MG63 (cell line): ENCODE measurements at regions not wholly inside any gene's neighbourhood (a gene's known extent, or its start where the extent isn't known, plus 50 kb on each side); places are given as distances from the start of the nearest gene placed in this dataset.
A peak's percentile ranks its signal among the peaks of the same experiment; 100 is the strongest.

Experiments
- DNase-seq: peaks from one replicate; pipeline ENCODE4 v3.0.0-alpha.2; 2020
- H3K27me3 ChIP-seq: fragments of 250-450 bp; sonication (Bioruptor Pico); 2 replicates; pipeline ENCODE4 v1.5.1; 2020; ENCODE audit warnings: mild to moderate bottlenecking, moderate library complexity
- H3K36me3 ChIP-seq: fragments of 250-450 bp; sonication (Bioruptor Pico); 2 replicates; pipeline ENCODE4 v1.5.1; 2020; ENCODE audit warnings: mild to moderate bottlenecking, moderate library complexity
- H3K4me3 ChIP-seq: fragments of 250-450 bp; sonication (Bioruptor Pico); 2 replicates; pipeline ENCODE4 v1.5.1; 2020; ENCODE audit warnings: mild to moderate bottlenecking, moderate library complexity
- H3K9me3 ChIP-seq: fragments of 250-450 bp; sonication (Bioruptor Pico); 2 replicates; pipeline ENCODE4 v1.5.1; 2020; ENCODE audit warnings: mild to moderate bottlenecking, moderate library complexity

DNA sequence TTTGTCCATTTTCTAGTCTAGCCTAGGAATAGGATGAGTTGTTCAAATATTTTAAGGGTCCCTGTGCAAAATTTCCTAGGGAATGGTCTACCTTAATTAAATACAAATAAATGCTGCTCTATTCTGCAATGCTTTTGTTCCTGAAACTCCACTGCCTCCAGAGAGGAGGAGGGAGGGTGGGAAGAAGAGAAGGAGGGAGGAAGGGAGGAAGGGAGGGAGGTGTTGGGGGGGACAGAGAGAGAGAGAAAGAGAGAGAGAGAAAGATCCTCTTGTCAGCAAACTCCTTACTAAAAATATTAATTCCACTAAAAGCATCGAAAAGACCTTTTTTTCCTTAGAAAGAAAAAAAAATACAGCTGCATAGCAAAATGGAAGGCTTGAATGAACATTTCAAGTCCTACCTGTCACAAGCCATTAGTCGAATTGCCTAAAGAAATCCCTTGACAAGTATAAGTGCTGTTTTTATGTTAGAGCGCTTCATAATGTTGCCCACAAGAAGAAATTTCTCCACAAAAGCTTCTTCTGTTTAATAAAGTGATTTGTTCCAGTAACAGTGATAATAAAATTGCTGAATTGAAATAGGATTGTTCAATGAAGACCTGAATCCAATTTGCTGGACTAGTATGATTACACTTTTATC is 106.0 kb downstream of the NKX6-1 start:
- Histone ChIP-seq H3K27me3 (no peaks in the 10 kb centered on the region), H3K36me3 (no peaks in the 10 kb centered on the region)
- no peak for DNase-seq

GRCh38 chr4:84389406-84389805 is 109.7 kb downstream of the NKX6-1 start:
- Histone ChIP-seq H3K27me3 (no peaks in the 10 kb centered on the region), H3K36me3 (no peaks in the 10 kb centered on the region), H3K4me3 (no peak overlapping the region), H3K9me3 (no peaks in the 10 kb centered on the region)
- no peak for DNase-seq

More for the DNA sequence above, 106.0 kb downstream of the NKX6-1 start:
- H3K4me3 ChIP-seq, result no peak overlapping the region
- H3K9me3 ChIP-seq, result no peaks in the 10 kb centered on the region

GRCh38 chr4:84385203-84385602 is 113.9 kb downstream of the NKX6-1 start:
- Histone ChIP-seq H3K9me3 (no peaks in the 10 kb centered on the region), H3K36me3 (no peaks in the 10 kb centered on the region), H3K4me3 (no peak overlapping the region), H3K27me3 (no peaks in the 10 kb centered on the region)
- DNase-seq, result no peak

- Histone ChIP-seq H3K9me3 (no peaks in the 10 kb centered on the region), H3K27me3 (no peaks in the 10 kb centered on the region), H3K4me3 (no peak overlapping the region), H3K36me3 (no peaks in the 10 kb centered on the region)
- no peak for DNase-seq
Measured at GRCh38 chr4:84384801-84385200, 114.3 kb downstream of the NKX6-1 start.

- no peaks in the 10 kb centered on the region for H3K27me3 ChIP-seq
- DNase-seq, result no peak
- H3K36me3 ChIP-seq, result no peaks in the 10 kb centered on the region
- H3K9me3 ChIP-seq, result no peaks in the 10 kb centered on the region
- H3K4me3 ChIP-seq, result no peak overlapping the region
Measured at GRCh38 chr4:84381759-84382158, 117.3 kb downstream of the NKX6-1 start.

- Histone ChIP-seq H3K9me3 (no peaks in the 10 kb centered on the region), H3K36me3 (no peaks in the 10 kb centered on the region), H3K27me3 (no peaks in the 10 kb centered on the region), H3K4me3 (no peak overlapping the region)
- peak; percentile 28 for DNase-seq
Measured at GRCh38 chr4:84379917-84380641, 119.0 kb downstream of the NKX6-1 start.

GRCh38 chr4:84378983-84379382 is 120.1 kb downstream of the NKX6-1 start:
- H3K27me3 ChIP-seq, result no peaks in the 10 kb centered on the region
- no peaks in the 10 kb centered on the region for H3K36me3 ChIP-seq
- no peak overlapping the region for H3K4me3 ChIP-seq
- DNase-seq, result no peak
- H3K9me3 ChIP-seq, result no peaks in the 10 kb centered on the region

DNA sequence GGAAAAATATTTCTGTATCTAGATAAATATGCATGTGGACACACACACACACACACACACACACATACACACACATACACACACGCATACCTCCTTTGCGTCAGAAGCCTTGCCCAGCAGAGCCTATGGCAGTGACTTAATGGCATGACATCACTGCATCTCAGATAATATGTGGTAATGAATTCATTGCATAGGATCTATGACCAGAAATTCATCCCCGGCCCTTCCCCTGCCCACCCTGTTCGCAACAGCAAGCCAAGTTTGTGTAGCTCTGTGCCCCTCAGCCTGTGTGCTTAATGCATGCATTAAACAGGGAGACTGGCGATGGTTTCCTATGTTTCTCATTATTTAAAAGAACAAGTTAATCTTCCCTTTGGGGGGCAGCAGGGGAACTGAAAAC is 120.7 kb downstream of the NKX6-1 start:
- no peak for DNase-seq
- H3K9me3 ChIP-seq, result no peaks in the 10 kb centered on the region
- H3K36me3 ChIP-seq, result no peaks in the 10 kb centered on the region
- H3K27me3 ChIP-seq, result no peaks in the 10 kb centered on the region
- H3K4me3 ChIP-seq, result no peak overlapping the region

DNA sequence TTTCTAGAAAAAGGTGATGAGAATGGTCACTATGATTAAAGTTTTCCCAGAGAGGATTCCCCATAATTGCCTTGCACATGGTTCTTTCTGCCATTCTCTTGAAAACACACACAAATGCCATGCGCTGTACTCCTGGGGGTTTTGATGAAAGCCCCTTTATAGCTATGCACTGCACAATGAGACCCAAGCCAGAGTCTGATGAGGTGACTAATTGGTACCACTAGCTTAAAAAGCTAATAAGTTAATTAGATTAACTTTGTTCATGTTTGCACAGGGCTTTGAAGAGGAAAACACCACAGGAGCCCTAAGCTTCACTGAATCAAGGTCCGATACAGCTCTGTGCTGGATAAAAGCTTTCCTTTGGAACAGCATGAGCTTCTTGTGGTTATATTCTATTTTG is 132.2 kb downstream of the NKX6-1 start:
- H3K9me3 ChIP-seq, result no peaks in the 10 kb centered on the region
- no peaks in the 10 kb centered on the region for H3K36me3 ChIP-seq
- no peak overlapping the region for H3K4me3 ChIP-seq
- DNase-seq, result no peak
- H3K27me3 ChIP-seq, result no peaks in the 10 kb centered on the region

DNA sequence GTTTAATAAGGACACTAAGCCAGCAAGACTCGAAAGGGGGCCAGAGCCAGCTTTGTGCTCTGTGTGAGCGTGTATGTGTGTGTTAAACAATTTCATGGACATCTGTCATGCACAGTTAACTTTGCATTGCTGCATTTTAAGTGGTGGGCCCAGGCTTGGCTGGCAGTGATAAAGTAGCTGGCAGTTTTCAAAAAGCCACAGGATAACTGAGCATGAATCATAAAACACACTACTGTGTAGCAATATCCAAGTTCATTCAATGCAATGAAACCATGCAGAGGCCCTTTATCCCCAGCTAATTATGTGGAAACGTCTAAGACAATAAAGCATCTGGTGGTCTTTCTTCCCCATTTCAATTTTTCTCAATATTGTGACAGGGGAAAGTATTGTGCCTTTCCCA is 132.9 kb downstream of the NKX6-1 start:
- no peaks in the 10 kb centered on the region for H3K9me3 ChIP-seq
- no peaks in the 10 kb centered on the region for H3K36me3 ChIP-seq
- H3K27me3 ChIP-seq, result no peaks in the 10 kb centered on the region
- H3K4me3 ChIP-seq, result no peak overlapping the region
- DNase-seq, result peak; percentile 13

DNA sequence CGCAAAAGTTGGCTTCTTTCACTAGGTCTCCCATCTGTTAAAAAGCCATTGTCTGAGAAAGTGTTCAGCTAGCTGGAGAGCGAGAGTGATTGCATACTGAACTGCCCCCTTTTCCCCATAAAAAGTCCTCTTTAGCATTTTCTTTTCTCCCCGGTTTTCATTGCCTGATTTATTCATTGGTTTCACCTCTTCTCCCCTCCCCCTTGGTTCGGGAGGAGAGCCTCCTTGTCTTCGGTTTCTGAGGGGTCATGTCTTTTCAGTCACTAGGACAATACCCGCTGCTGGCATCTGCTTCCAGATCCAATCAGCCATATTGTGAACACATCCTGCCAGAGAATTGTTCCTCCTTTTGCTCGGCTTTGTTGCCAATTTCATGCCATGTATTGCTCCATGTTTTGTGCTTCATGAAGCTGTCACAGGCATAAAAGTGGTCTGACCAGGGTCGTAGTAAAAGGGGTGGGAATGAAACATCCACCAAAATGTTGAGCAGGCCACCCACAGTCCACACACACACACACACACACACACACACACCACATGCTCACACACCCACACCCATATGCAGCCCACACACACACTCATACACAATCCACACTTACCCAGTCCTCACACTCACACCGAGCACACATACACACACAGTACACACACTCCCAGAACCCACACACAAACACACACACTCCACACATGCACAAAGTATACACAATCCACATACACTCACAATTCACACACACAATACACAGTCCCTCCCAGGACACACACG is 136.0 kb downstream of the NKX6-1 start:
- H3K4me3 ChIP-seq, result no peak overlapping the region
- no peaks in the 10 kb centered on the region for H3K27me3 ChIP-seq
- no peaks in the 10 kb centered on the region for H3K36me3 ChIP-seq
- H3K9me3 ChIP-seq, result no peaks in the 10 kb centered on the region
- no peak for DNase-seq

GRCh38 chr4:84342161-84342560 is 156.9 kb downstream of the NKX6-1 start:
- Histone ChIP-seq H3K36me3 (no peaks in the 10 kb centered on the region), H3K27me3 (no peaks in the 10 kb centered on the region), H3K4me3 (no peak overlapping the region), H3K9me3 (no peaks in the 10 kb centered on the region)
- no peak for DNase-seq

DNA sequence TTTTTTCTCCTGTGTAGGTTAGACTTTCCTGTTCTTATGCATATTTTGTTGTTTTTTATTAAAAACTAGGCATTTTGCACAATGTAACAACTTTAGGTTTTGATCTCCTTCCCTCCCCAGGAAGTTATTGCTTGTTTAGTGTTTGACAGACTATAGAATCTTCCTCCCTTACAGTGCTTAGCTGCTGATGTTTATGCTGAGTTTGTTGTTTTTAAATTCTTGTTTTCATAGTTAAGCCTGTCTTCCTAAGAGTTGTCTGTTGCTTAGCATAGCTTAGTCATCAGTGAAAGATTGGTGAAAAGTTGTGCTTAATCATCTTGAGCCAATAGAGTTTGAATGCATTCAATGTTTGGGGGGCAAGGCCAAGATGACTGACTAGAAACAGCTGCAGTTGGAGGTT is 157.5 kb downstream of the NKX6-1 start:
- Histone ChIP-seq H3K9me3 (no peaks in the 10 kb centered on the region), H3K4me3 (no peak overlapping the region), H3K27me3 (no peaks in the 10 kb centered on the region), H3K36me3 (no peaks in the 10 kb centered on the region)
- no peak for DNase-seq

GRCh38 chr4:84338367-84338766 is 160.7 kb downstream of the NKX6-1 start:
- Histone ChIP-seq H3K27me3 (no peaks in the 10 kb centered on the region), H3K36me3 (no peaks in the 10 kb centered on the region), H3K9me3 (no peaks in the 10 kb centered on the region), H3K4me3 (no peak overlapping the region)
- no peak for DNase-seq

DNA sequence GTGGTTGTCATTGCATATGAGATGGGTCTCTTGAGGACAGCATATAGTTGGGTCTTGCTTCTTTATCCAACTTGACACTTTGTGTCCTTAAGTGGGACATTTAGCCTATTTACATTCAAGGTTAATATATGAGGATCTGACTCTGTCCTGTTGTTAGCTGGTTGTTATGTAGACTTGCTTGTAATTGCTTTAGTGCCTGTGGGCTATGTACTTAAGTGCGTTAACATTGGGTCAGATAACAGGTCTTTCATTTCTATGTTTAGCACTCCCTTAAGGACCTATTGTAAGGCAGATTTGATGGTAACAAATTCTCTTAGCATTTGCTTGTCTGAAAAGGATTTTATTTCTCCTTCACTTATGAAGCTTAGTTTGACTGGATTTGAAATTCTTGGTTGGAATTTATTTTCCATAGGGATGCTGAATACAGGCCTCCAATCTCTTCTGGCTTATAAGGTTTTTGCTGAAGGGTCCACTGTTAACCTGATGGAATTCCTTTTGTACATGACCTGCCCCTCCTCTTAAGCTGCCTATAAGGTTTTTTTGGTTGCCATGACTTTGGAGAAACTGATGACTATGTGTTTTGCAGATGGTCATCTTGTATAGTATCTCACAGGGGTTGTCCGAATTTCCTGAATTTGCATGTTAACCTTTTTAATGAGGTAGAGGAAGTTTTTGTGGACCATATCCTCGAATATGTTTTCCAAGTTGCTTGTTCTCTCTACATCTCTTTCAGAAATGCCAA is 162.0 kb downstream of the NKX6-1 start:
- H3K27me3 ChIP-seq, result no peaks in the 10 kb centered on the region
- no peak for DNase-seq
- H3K4me3 ChIP-seq, result no peak overlapping the region

GRCh38 chr4:84327526-84327925 is 171.6 kb downstream of the NKX6-1 start:
- DNase-seq, result no peak
- no peak overlapping the region for H3K4me3 ChIP-seq
- no peaks in the 10 kb centered on the region for H3K27me3 ChIP-seq
- H3K9me3 ChIP-seq, result no peaks in the 10 kb centered on the region
- no peaks in the 10 kb centered on the region for H3K36me3 ChIP-seq

More for the DNA sequence above, 162.0 kb downstream of the NKX6-1 start:
- no peaks in the 10 kb centered on the region for H3K9me3 ChIP-seq
- H3K36me3 ChIP-seq, result no peaks in the 10 kb centered on the region

DNA sequence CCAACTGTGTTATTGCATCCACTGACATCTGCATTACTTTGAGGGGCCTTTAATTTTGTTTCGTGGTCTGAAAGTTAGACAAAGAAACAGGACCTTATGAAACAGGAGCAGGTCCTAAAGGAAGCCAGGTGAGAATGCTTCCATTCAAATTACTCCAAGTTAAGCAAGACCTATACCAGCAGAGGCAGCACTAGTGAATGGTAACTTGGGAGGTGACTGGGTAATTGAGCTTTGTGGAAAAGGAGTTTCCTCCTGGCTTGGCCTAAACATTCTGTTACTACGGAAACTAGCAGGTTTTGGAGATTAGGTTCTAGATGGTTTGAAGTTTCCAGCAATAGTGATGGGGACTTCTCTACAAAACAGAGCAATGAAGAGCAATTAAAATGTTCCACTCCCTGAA is 173.5 kb downstream of the NKX6-1 start:
- DNase-seq, result no peak
- Histone ChIP-seq H3K27me3 (no peaks in the 10 kb centered on the region), H3K36me3 (no peaks in the 10 kb centered on the region), H3K9me3 (no peaks in the 10 kb centered on the region), H3K4me3 (no peak overlapping the region)
